Activated T-cell treated with anti-CD3 and anti-CD28 coated beads, Interleukin-2, amount 50 U/mL, for 72 hours (primary cell): ENCODE measurements at regions not wholly inside any gene's neighbourhood (a gene's known extent, or its start where the extent isn't known, plus 50 kb on each side); places are given as distances from the start of the nearest gene placed in this dataset.
A peak's percentile ranks its signal among the peaks of the same experiment; 100 is the strongest.

Source experiments
- ATAC-seq, 2 donors: fragments of 150-1000 bp; cut with Tn5 transposase; replicated peaks in 1 of 2; 2 replicates each; pipeline ENCODE4 v1.10.0; 2021; ENCODE audit warnings: moderate library complexity in 2 of 2, mild to moderate bottlenecking in 1 of 2
- DNase-seq, 2 donors: peaks; one replicate each; pipeline ENCODE4 v3.0.0; 2021 to 2022; ENCODE audit warnings: mixed read lengths in 1 of 2
- H3K27ac Mint-ChIP-seq: one replicate; pipeline ENCODE4 v1.8.0; 2022; ENCODE audit warnings: mild to moderate bottlenecking, moderate library complexity, mixed read lengths
- H3K27me3 Mint-ChIP-seq: one replicate; pipeline ENCODE4 v1.8.0; 2022; ENCODE audit warnings: low read depth, mixed read lengths
- H3K36me3 Mint-ChIP-seq, 2 donors: one replicate each; pipeline ENCODE4 v1.8.0; 2022; ENCODE audit warnings: mixed read lengths in 2 of 2, mild to moderate bottlenecking in 1 of 2; ENCODE audit not compliant: insufficient read depth in 2 of 2
- H3K4me1 Mint-ChIP-seq: one replicate; pipeline ENCODE4 v1.8.0; 2022; ENCODE audit warnings: low read depth, mixed read lengths
- H3K4me3 Mint-ChIP-seq, 2 donors: one replicate each; pipeline ENCODE4 v1.8.0; 2022; ENCODE audit warnings: mild to moderate bottlenecking in 2 of 2, mixed read lengths in 2 of 2, moderate library complexity in 2 of 2
- H3K9me3 Mint-ChIP-seq, 2 donors: one replicate each; pipeline ENCODE4 v1.8.0; 2022; ENCODE audit warnings: mixed read lengths in 2 of 2

DNA sequence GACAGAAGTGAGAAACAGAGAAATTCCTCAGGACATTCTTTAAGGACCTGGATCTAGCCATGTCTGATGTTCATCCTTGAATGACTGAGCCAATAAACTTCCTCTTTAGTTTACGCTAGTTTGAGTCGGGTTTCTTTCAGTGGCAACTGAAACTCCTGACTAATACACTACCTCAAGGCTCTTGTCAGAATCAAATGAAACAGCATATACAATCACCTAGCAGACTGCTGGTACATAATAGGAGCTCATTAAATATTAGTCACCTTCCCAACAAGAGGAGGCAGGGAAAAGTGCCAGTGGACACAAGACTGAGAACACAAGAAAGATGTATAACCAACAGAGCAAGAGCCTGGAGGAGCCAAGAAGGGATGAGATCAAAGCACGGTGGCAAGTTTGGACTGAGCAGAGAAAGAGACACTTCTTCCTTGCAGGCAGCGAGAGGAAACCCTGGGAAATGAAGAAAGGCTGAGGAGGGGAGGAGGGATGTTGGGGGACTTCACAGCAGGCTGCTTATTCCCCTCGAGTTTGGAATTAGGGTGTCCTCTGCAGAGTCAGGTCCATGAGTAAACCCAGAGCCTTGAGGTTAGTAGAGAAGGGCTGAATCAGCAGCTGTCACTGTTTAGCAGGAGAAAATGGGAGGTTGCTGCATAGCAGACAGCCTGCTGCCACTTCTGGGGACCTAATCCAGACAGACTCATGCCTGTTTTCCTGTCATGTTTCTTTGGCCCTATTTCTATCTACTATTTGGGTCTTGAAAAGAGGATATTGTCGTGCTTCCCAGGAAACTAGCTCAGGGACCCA, 73.3 kb downstream of the MRPL46 start:
- Mint-ChIP-seq H3K9me3 (no peaks in the 10 kb centered on the region), H3K36me3 (no peaks in the 10 kb centered on the region), H3K4me3 (peak overlapping the region; percentile 33 to 42), H3K27me3 (peaks cover 28% of the 10 kb centered on the region), H3K4me1 (peaks cover 20% of the 10 kb centered on the region), H3K27ac (no peak overlapping the region)
- ATAC-seq, result peak; percentile 84 to 89
- peak; percentile 8 to 18 for DNase-seq

DNA sequence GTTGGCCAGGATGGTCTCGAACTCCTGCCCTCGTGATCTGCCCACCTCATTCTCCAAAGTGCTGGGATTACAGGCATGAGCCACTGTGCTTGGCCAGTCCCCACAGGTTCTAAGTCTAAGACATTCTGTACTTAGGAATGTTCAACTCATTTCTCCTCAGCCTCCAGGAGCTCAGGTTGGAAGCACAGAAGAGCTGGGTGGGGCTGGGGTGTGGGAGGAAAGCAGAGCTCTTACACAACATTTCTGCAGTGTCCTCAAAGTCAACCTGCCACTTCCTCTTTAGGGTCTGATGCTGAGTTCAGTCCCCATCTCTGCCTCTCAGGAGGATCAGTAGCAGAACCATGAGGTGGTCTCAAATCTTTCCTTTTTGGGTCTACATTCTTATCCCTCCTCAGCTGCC, 75.5 kb downstream of the MRPL46 start:
- ATAC-seq, result no peak

DNA sequence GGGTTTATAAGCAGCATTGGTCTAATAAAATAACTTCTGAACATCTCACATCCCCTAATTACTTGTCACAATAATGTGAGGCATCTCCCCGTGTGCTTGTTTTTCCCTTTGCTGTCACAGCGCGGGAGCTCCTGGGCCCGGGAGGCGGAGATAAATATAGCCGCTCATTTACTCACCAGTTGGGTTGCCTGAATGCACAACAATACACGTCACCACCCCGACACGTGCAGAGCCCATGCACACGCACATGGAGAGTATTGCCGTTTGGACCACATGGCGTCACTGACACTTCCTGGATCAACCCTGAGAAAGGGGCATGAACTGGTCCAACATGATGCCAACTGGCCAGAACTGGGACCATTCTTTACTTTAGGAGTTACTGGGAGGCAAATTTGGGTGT, 76.2 kb downstream of the MRPL46 start:
- no peak overlapping the region for H3K27ac Mint-ChIP-seq

More for the DNA sequence above, 75.5 kb downstream of the MRPL46 start:
- no peak overlapping the region for H3K4me3 Mint-ChIP-seq
- H3K27me3 Mint-ChIP-seq, result peaks cover 28% of the 10 kb centered on the region
- H3K27ac Mint-ChIP-seq, result no peak overlapping the region
- no peak for DNase-seq
- no peaks in the 10 kb centered on the region for H3K9me3 Mint-ChIP-seq
- H3K4me1 Mint-ChIP-seq, result peaks cover 20% of the 10 kb centered on the region
- no peaks in the 10 kb centered on the region for H3K36me3 Mint-ChIP-seq

DNA sequence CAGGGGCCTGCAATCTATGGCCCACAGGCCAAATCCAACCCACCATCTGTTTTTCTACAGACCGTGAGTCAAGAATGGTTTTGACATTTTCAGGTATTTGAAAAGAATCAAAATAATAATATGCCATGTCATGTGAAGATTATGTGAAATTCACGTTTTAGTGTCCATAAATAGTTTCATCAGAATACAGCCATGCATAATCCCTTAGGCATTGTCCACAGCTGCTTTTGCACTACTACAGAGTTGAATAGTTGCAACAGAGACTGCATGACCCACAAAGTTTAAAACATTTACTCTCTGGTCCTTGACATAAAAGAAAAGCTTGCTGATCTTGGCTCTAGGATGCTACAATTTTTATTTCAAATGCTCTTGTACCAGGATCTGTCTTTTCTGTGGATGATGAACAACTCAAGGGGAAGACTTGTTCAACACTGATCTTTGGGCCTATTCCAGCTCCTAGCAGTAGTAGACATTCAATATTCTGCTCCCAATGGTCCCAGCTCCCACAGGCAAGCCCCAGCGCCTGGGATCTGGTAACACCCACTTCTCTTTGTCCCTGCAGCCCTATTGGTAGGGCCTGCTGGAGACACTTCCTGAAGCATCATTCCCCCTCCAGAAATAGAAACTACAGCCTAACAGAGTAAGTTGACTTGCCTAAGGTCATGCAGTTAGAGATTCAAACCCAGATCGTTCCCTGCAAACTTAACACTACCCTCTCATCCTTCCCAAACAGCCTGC, 76.9 kb downstream of the MRPL46 start:
- Mint-ChIP-seq H3K9me3 (no peaks in the 10 kb centered on the region), H3K4me1 (peaks cover 30% of the 10 kb centered on the region), H3K27me3 (peaks cover 28% of the 10 kb centered on the region), H3K4me3 (no peak overlapping the region), H3K27ac (no peak overlapping the region), H3K36me3 (no peaks in the 10 kb centered on the region)
- no peak for DNase-seq
- no peak for ATAC-seq

More for the DNA sequence above, 76.2 kb downstream of the MRPL46 start:
- Mint-ChIP-seq H3K4me1 (peaks cover 25% of the 10 kb centered on the region), H3K36me3 (no peaks in the 10 kb centered on the region), H3K9me3 (no peaks in the 10 kb centered on the region), H3K27me3 (peaks cover 28% of the 10 kb centered on the region), H3K4me3 (no peak overlapping the region)
- DNase-seq (no peak), ATAC-seq (no peak)

DNA sequence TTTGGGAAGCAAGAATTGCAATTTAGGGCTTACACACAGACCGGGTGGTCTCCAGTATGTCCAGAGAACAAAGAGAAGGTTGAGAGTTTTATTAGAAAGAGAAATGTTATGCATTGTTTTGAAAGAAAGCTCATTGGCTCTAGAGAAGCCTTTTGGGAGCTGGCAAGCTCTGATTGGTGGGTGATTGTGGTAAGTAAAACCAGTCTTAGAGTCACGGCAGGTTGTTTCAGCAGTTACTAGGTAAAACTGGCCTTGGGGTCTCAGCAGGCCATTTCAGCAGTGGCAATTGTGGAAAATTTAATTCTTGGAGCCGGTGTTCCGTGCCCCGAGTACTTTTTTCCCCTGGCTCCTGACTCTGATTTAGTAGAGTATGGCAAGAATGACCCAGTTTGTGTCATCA, 78.1 kb downstream of the MRPL46 start:
- no peaks in the 10 kb centered on the region for H3K9me3 Mint-ChIP-seq

DNA sequence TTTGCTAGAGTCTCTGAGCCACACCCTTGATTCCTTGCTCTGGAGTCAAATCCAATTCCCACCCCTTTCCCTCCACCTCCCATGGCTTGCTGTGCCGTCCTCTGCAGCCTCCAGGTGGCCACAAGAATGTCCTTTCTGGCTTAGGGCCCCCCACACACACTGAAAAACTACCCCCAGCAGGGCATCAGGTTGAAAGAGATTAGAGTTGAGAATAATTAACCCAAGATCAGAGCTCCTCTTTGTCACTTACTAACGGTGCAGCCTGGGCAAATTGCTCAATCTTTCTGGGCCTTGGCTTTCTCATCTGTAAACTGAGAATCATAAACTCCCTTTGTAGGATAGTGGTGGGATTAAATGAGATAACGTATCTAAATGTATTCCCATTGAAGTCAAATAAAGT, 78.5 kb downstream of the MRPL46 start:
- ATAC-seq, result no peak
- H3K4me3 Mint-ChIP-seq, result no peak overlapping the region
- no peaks in the 10 kb centered on the region for H3K9me3 Mint-ChIP-seq
- H3K4me1 Mint-ChIP-seq, result peaks cover 23% of the 10 kb centered on the region
- no peaks in the 10 kb centered on the region for H3K36me3 Mint-ChIP-seq
- peaks cover 30% of the 10 kb centered on the region for H3K27me3 Mint-ChIP-seq
- no peak for DNase-seq
- H3K27ac Mint-ChIP-seq, result no peak overlapping the region

More for the DNA sequence above, 78.1 kb downstream of the MRPL46 start:
- no peak overlapping the region for H3K27ac Mint-ChIP-seq
- no peaks in the 10 kb centered on the region for H3K36me3 Mint-ChIP-seq
- DNase-seq (no peak), ATAC-seq (no peak)
- H3K4me3 Mint-ChIP-seq, result no peak overlapping the region
- peaks cover 27% of the 10 kb centered on the region for H3K4me1 Mint-ChIP-seq
- H3K27me3 Mint-ChIP-seq, result peaks cover 29% of the 10 kb centered on the region

DNA sequence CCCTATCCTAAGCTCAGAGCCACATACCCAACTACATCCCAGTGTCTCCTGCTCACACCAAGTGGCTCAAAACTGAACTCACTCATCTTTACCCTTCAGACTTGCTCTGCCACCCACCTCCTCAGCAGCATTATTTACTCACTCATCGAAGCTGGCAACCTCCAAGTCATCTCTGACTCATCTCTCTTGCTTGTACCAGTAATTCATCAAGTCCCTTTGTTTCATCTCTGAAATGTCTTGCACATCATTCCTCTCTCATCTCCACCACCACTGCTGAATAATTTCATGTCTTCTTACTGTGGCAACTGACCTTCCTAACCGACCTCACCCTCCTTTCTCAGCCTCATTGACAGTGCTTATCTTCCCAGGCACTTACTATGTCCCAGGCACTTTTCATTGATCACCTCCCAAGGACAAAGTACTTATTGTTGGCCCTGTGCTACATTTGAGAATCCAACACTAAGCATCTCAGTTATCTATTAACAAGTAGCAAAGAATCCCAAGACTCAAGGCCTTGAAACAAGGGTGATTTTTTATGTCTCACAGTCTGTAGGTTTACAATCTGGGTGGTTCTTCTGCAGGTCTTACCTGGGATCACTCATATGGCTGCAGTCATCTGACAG, 82.0 kb downstream of the MRPL46 start:
- DNase-seq (peak; percentile 59 to 75), ATAC-seq (peak; percentile 94 to 95)
- peaks cover 30% of the 10 kb centered on the region for H3K27me3 Mint-ChIP-seq
- H3K36me3 Mint-ChIP-seq, result no peaks in the 10 kb centered on the region
- H3K4me3 Mint-ChIP-seq, result peak overlapping the region; percentile 20 to 66
- H3K27ac Mint-ChIP-seq, result no peak overlapping the region
- peaks cover 18% of the 10 kb centered on the region for H3K4me1 Mint-ChIP-seq
- no peaks in the 10 kb centered on the region for H3K9me3 Mint-ChIP-seq

DNA sequence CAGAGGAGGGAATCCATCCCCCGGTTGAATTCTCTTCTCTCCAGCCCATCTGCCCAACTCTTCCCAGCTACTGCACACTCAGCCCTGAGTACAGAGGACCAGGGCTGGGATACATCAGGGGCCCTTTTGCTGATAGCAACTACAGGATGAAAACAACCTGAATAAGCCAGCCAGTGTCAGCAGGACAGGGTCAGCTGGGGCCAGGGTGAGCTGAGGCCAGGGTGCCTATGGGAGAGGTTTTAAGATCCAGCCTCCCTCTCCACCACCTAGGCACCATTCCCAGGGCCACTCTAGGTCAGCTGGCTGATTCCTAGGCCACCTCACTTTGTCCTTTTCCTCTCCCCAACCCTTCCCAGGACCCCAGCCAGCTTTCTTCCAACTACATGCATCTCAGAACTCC, 83.8 kb downstream of the MRPL46 start:
- no peaks in the 10 kb centered on the region for H3K9me3 Mint-ChIP-seq
- peaks cover 30% of the 10 kb centered on the region for H3K27me3 Mint-ChIP-seq
- ATAC-seq (no peak), DNase-seq (no peak)
- no peak overlapping the region for H3K27ac Mint-ChIP-seq
- H3K36me3 Mint-ChIP-seq, result no peaks in the 10 kb centered on the region
- no peak overlapping the region for H3K4me3 Mint-ChIP-seq
- peaks cover 18% of the 10 kb centered on the region for H3K4me1 Mint-ChIP-seq

DNA sequence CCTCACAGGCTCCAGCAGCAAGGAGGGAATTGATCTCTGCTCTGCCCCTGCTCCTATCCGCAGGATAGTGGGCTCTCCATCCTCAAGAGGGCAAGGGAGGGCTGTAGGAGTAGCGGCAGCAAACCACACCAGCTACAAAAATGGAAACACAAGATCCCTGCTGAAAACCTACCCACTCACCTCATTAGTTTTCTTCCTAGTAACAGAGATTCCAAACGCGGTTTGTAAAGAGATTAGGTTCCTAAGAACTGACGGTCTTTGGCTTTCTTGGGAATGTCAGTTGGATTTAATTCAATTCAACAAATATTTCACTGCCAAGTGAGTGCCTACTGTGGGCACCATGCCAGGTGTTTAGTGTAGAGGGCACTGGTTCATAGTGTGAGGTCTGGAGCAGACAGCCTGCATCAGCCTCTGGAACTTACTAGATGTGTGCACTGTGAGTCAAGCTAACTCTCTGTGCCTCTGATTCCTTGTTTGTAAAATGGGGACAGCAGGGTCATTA, 84.7 kb downstream of the MRPL46 start:
- Mint-ChIP-seq H3K27me3 (peaks cover 33% of the 10 kb centered on the region), H3K4me1 (peaks cover 19% of the 10 kb centered on the region), H3K27ac (no peak overlapping the region), H3K9me3 (no peaks in the 10 kb centered on the region), H3K4me3 (no peak overlapping the region), H3K36me3 (no peaks in the 10 kb centered on the region)
- ATAC-seq, result no peak
- no peak for DNase-seq

DNA sequence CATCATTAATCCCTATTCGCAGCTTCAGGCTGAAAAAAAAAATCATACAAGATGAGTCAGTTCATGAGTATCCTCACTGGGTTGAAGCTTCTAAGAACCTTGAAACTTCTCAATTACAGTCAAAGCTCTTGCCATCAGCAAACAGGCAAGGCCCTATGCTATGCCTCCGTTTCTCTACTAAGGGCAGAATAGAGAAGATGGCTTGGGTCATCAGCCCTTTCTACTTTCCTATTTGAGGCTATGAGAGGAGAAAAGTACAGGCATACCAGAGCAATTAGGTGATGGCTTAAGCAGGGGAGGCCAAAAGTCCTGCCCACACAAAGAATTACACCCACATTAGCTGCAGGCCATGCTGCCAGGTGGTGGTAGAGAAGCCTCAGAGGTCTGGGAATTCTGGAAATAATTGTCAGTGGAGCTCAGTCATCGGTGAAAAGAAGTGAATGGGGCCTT, 89.0 kb downstream of the MRPL46 start:
- Mint-ChIP-seq H3K4me1 (peaks cover 19% of the 10 kb centered on the region), H3K4me3 (no peak overlapping the region), H3K9me3 (peaks cover 0 to 1% of the 10 kb centered on the region in 2 donors), H3K36me3 (no peaks in the 10 kb centered on the region), H3K27ac (no peak overlapping the region), H3K27me3 (peaks cover 55% of the 10 kb centered on the region)
- DNase-seq (no peak), ATAC-seq (no peak)

DNA sequence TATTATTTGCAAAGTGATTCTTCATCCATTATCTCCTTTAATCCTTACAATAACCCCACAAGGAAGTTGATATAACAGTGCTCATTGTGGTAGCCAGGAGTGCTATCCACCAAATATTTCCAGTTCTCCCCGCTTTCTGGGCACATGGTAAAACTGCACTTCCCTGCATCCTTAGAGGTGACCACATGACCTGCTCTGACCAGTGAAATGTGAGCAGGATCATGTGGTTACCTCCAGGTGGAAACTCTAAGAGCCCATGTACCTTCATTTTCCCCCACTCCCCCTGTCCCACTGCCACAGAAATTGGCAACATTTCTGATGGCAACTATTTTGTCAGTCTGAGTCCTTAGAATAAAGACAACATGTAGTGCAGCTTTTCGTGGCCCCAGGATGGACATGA, 89.7 kb downstream of the MRPL46 start:
- H3K4me1 Mint-ChIP-seq, result peaks cover 19% of the 10 kb centered on the region
- H3K4me3 Mint-ChIP-seq, result no peak overlapping the region
- H3K36me3 Mint-ChIP-seq, result no peaks in the 10 kb centered on the region
- H3K27me3 Mint-ChIP-seq, result peaks cover 57% of the 10 kb centered on the region
- no peak for DNase-seq
- ATAC-seq, result no peak
- H3K9me3 Mint-ChIP-seq, result peaks cover 0 to 1% of the 10 kb centered on the region in 2 donors
- H3K27ac Mint-ChIP-seq, result no peak overlapping the region

DNA sequence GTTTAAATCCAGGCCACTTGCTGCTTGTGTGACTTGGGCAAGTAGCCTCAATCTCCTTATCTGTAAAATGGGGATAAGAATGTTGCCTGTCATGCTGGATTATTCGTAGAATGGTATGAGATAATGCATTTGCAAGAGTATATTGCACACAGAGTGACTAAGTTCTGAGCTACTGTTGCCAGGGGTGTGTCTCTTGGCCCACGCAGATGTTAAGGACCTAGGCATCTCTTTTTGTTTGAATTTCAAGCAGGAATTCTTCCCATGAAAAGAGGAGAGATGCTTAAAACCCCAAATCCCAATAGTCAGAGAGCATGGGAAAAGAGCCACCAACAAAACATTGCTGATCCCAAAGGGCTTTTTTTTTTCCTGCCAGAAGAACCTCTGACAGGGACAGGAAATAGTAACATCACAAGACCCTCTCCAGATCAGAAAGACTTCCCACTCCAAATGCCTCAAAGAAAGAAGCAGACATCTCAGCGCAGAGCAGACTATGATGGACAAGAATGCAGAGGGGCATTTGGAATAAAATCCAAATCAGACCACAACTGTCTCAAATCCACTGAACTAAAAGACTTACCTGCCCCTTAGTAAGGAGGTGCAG, 90.5 kb downstream of the MRPL46 start:
- DNase-seq, result no peak
- Mint-ChIP-seq H3K27ac (no peak overlapping the region), H3K4me1 (peaks cover 19% of the 10 kb centered on the region), H3K36me3 (no peaks in the 10 kb centered on the region), H3K27me3 (peaks cover 56% of the 10 kb centered on the region), H3K9me3 (peaks cover 0 to 1% of the 10 kb centered on the region in 2 donors), H3K4me3 (no peak overlapping the region)
- ATAC-seq, result no peak
